ENCODE measurements at regions not wholly inside any gene's neighbourhood (a gene's known extent, or its start where the extent isn't known, plus 50 kb on each side); places are given as distances from the start of the nearest gene placed in this dataset.

DNA sequence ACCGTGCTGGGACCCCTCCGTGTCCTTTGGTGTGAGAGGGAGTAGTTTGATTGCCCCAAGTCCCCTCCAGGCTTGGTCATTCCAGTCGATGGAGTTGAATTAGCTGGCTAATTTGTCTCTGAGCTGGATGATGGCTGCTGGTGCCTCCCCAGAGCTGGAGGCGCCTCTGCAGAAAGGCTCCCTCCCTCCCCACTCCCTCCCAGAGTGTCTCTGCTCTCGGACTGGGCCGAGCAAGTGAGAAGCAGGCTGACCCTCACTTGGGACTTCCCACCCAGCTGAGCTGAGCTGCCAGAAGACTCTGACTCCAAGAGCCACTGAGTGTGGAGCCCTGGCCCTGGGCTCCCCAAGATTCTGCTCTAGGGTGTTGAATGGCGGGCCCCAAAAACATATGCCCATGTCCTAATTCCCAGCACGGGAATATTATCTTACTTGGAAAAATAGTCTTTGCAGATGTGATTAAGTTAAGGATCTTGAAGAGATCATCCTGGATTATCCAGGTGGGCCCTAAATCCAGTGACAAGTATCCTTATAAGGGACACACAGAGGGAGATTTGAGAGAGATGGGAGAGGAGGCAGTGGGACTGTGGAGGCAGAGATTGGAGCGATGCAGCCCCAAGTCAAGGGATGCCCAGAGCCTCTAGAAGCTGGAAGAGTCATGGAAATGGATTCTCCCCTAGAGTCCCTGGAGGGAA lies 60.7 kb upstream of the TLE3 start:
- DNase-seq (ENCODE audit: extremely low read depth in 1 of 2, low read depth in 1 of 2), result no peak

- no peak for DNase-seq (ENCODE audit: extremely low read depth in 1 of 2, low read depth in 1 of 2)
These were observed 59.1 kb upstream of the TLE3 start for GRCh38 chr15:70156671-70157271.

DNA sequence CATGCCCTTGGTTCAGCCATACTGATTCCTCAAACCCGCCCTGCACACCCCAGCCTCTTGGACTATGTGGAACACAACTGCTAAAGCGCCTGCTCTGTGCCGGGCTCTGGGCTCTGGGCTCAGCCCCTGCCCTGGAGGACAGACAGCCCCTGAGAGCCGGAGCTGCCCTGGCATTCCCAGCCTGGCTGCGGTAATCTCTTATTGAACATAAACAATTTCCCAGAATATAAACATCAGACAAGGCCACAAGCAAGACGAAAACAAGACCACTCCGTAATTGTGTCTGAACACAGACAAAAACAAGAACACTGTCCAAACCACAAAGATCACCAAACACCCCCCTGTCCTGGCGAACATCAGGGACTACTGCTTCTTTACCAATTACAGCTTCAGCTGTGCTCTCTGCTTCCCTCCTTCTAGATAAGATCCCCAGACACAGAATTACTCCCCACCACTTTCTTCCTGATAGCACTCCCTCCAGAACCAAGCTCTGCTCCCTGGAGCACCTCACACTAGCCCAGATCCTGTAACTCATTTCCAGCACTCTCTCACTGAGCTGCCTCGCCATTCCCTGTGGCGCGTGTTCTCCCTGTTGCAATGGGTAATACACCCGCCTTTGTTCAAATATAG lies 57.1 kb upstream of the TLE3 start:
- no peak for DNase-seq (ENCODE audit: extremely low read depth in 1 of 2, low read depth in 1 of 2)

- DNase-seq (ENCODE audit: extremely low read depth in 1 of 2, low read depth in 1 of 2), result no peak
These were observed 56.4 kb upstream of the TLE3 start for GRCh38 chr15:70153921-70154717.

- DNase-seq (ENCODE audit: extremely low read depth in 1 of 2, low read depth in 1 of 2), result no peak
These were observed 54.4 kb upstream of the TLE3 start for GRCh38 chr15:70152070-70152480.

DNA sequence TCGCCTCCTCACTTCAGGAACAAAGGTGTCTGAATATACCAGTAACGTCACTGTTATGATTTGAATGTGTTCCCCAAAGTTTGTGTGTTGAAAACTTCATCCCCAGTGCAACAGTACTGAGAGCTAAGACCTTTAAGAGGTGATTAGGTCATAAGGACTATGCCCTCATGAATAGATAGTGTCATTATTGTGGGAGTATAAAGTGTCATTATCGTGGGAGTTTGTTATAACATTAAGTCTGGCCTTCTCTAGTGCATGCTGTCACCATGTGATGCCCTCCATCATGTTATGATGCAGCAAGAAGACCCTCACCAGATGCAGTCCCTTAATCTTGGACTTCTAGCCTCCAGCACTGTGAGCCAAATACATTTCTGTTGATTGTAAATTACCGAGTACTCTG lies 53.7 kb upstream of the TLE3 start:
- DNase-seq (ENCODE audit: extremely low read depth in 1 of 2, low read depth in 1 of 2), result no peak

DNA sequence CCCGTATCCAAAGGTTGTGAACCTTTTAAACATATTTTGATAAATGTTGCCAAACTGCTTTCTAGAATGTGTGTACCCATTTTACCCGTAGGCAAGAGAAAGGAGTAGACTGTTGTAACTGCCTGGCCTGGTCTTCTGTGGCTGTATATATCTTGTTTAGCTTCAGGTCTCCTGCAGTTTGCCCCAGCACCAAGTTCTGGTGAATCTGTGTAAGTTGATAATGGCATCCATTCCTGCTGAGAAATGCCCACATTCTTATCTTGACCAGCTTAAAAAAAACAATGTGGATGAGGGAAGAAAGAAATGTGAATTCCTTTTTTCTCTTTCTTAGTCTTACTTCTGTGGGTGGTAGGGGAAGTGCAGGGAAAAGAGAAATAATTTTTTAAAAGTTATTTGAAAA lies 53.3 kb upstream of the TLE3 start:
- no peak for DNase-seq (ENCODE audit: extremely low read depth in 1 of 2, low read depth in 1 of 2)

DNA sequence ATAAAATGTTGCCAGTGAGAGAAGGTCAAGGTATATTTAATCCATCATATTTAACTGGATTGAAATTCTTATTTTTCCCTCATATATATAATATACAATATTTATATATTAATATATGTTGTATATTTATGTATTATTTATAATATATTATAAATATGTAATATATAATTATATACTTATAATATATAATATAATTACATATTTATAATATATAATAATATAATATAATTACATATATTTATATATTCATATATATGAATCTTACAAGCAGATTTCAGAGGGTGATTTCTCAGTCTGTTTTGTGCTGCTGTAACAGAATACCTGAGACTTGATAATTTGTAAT lies 52.7 kb upstream of the TLE3 start:
- DNase-seq (ENCODE audit: extremely low read depth in 1 of 2, low read depth in 1 of 2), result no peak

- no peak for DNase-seq (ENCODE audit: extremely low read depth in 1 of 2, low read depth in 1 of 2)
These were observed 52.1 kb upstream of the TLE3 start for GRCh38 chr15:70149667-70150404.

GRCh38 chr15:70147778-70148177 lies 50.1 kb upstream of the TLE3 start:
- DNase-seq (ENCODE audit: extremely low read depth in 1 of 2, low read depth in 1 of 2), result no peak

Data from stimulated activated CD8-positive, alpha-beta memory T cell treated with anti-CD3 and anti-CD28 coated beads, Interleukin-7, amount 100 ng/mL, for 48 hours (primary cell).